A549 (cell line): ENCODE measurements at regions not wholly inside any gene's neighbourhood (a gene's known extent, or its start where the extent isn't known, plus 50 kb on each side); places are given as distances from the start of the nearest gene placed in this dataset.

ENCODE experiments used
- ATAC-seq, 2 experiments: fragments of 200-7000 bp in 1 of 2; fragments of >200 bp in 1 of 2; cut with Nextera tagmentation in 1 of 2; cut with Tn5 transposase in 1 of 2; 3 replicates each; pipeline versions ENCODE4 v1.8.0 to v1.9.1; 2018 to 2020; ENCODE audit warnings: mild to moderate bottlenecking in 1 of 2, moderate library complexity in 1 of 2
- CTCF ChIA-PET: fragments of 300-600 bp; sonication (Branson Sonifier 250); formaldehyde crosslinking; extraction: SDS; loops from one replicate; lab custom pipeline; 2021; ENCODE audit warnings: antibody characterized with exemption, inconsistent platforms; lab: Yijun Ruan, JAX
- POLR2A ChIA-PET: fragments of 350-600 bp; formaldehyde crosslinking; extraction: SDS; loops from one replicate; lab custom pipeline; 2021; ENCODE audit warnings: antibody characterized with exemption, inconsistent platforms; lab: Yijun Ruan, JAX
- DNase-seq, 2 experiments: peaks; one replicate each; pipeline versions ENCODE4 v3.0.0 to v3.0.0-alpha.2; 2011 to 2016; ENCODE audit warnings: low read depth in 1 of 2, low spot score in 1 of 2
- FAIRE-seq: peaks from 2 replicates; lab custom pipeline; 2011; peaks lifted over from hg19 to GRCh38; lab: Jason Lieb, UNC
- H3K27ac ChIP-seq, 2 experiments: fragments of >200 bp; sonication (Bioruptor Twin); formaldehyde crosslinking; 3 replicates each; pipeline ENCODE4 v1.5.1; 2016 to 2017
- H3K4me1 ChIP-seq: fragments of >200 bp; sonication (Bioruptor Twin); formaldehyde crosslinking; 3 replicates; pipeline ENCODE4 v1.6.1; 2016
- H3K4me2 ChIP-seq: fragments of >200 bp; sonication (Bioruptor Twin); formaldehyde crosslinking; 3 replicates; pipeline ENCODE4 v1.6.1; 2016
- H3K4me3 ChIP-seq: fragments of >200 bp; sonication (Bioruptor Twin); formaldehyde crosslinking; 3 replicates; pipeline ENCODE4 v1.5.1; 2016
- H3K9me3 ChIP-seq: fragments of >200 bp; sonication (Bioruptor Twin); formaldehyde crosslinking; 3 replicates; pipeline ENCODE4 v1.6.1; 2016
- BCL3 ChIP-seq: fragments of >200 bp; sonication (Bioruptor Twin); formaldehyde crosslinking; IDR thresholded peaks from 3 replicates; pipeline ENCODE4 v1.6.1; 2016
- CEBPB ChIP-seq, 2 experiments: fragments of >200 bp in 1 of 2; sonication (Bioruptor Twin) in 1 of 2; formaldehyde crosslinking in 1 of 2; IDR thresholded peaks; 2 replicates each; pipeline ENCODE4 v1.6.1; 2012 to 2016
- CHD4 ChIP-seq: fragments of 200-600 bp; sonication (generic); IDR thresholded peaks from 2 replicates; pipeline ENCODE4 v1.6.1; 2016; ENCODE audit warnings: antibody characterized with exemption, mild to moderate bottlenecking, borderline replicate concordance
- E2F6 ChIP-seq: IDR thresholded peaks from 2 replicates; pipeline ENCODE4 v1.6.1; 2012; ENCODE audit warnings: low read depth, borderline replicate concordance
- EHMT2 ChIP-seq: fragments of 200-600 bp; sonication (generic); IDR thresholded peaks from 2 replicates; pipeline ENCODE4 v1.6.1; 2016; ENCODE audit warnings: antibody characterized with exemption, low read depth, mild to moderate bottlenecking, moderate library complexity
- GATA3 ChIP-seq: IDR thresholded peaks from 2 replicates; pipeline ENCODE4 v1.6.1; 2012; ENCODE audit warnings: borderline replicate concordance
- HMGXB4 ChIP-seq: fragments of 250-450 bp; sonication (Bioruptor Pico); IDR thresholded peaks from 2 replicates; pipeline ENCODE4 v1.5.0; 2021; ENCODE audit warnings: mild to moderate bottlenecking, moderate library complexity, borderline replicate concordance
- KDM1A ChIP-seq: fragments of 200-600 bp; sonication (generic); IDR thresholded peaks from 2 replicates; pipeline ENCODE4 v1.6.1; 2016; ENCODE audit warnings: low read depth, mild to moderate bottlenecking
- MAFK ChIP-seq: fragments of 450-650 bp; IDR thresholded peaks from 2 replicates; pipeline ENCODE4 v1.6.1; 2014; ENCODE audit not compliant: partially characterized antibody
- MYC ChIP-seq: IDR thresholded peaks from 2 replicates; pipeline ENCODE4 v1.6.1; 2012; ENCODE audit warnings: mild to moderate bottlenecking, inconsistent platforms, low read length, improper control_type of control experiment, borderline replicate concordance
- NPAS2 ChIP-seq: fragments of 250-450 bp; sonication (Bioruptor Pico); IDR thresholded peaks from 2 replicates; pipeline ENCODE4 v1.8.0; 2022; ENCODE audit warnings: mild to moderate bottlenecking, moderate library complexity, borderline replicate concordance
- RAD21 ChIP-seq, 2 experiments: fragments of >200 bp in 1 of 2; sonication (Bioruptor Twin) in 1 of 2; formaldehyde crosslinking in 1 of 2; IDR thresholded peaks in 1 of 2; conservative IDR thresholded peaks in 1 of 2; 2 replicates in 1 of 2; 3 replicates in 1 of 2; pipeline ENCODE4 v1.6.1; 2012 to 2018; ENCODE audit warnings: inconsistent platforms in 1 of 2
- RARB ChIP-seq: fragments of 250-450 bp; sonication (Bioruptor Pico); IDR thresholded peaks from 2 replicates; pipeline ENCODE4 v1.8.0; 2021; ENCODE audit warnings: mild to moderate bottlenecking, moderate library complexity
- REST ChIP-seq: fragments of 200-600 bp; sonication (generic); IDR thresholded peaks from 2 replicates; pipeline ENCODE4 v1.6.1; 2016; ENCODE audit warnings: antibody characterized with exemption, mild to moderate bottlenecking, moderate library complexity
- SREBF2 ChIP-seq: fragments of 450-650 bp; IDR thresholded peaks from 2 replicates; pipeline ENCODE4 v1.6.1; 2014; ENCODE audit warnings: mild to moderate bottlenecking, moderate library complexity
- TFCP2L1 ChIP-seq: fragments of 250-450 bp; sonication (Bioruptor Pico); IDR thresholded peaks from 2 replicates; pipeline ENCODE4 v1.5.0; 2021; ENCODE audit warnings: mild to moderate bottlenecking
- TP53 ChIP-seq: fragments of 250-450 bp; sonication (Bioruptor Pico); IDR thresholded peaks from 2 replicates; pipeline ENCODE4 v1.5.0; 2021; ENCODE audit warnings: mild to moderate bottlenecking, moderate library complexity
- ZC3H11A ChIP-seq: fragments of 450-650 bp; IDR thresholded peaks from 2 replicates; pipeline ENCODE4 v1.6.1; 2014; ENCODE audit warnings: antibody characterized with exemption, mild to moderate bottlenecking
- ZFP36 ChIP-seq: fragments of 450-650 bp; IDR thresholded peaks from 2 replicates; pipeline ENCODE4 v1.6.1; 2014; ENCODE audit warnings: borderline replicate concordance; ENCODE audit not compliant: partially characterized antibody
- ZNF302 ChIP-seq: fragments of 250-450 bp; sonication (Bioruptor Pico); IDR thresholded peaks from 2 replicates; pipeline ENCODE4 v1.9.0; 2021; ENCODE audit warnings: inconsistent platforms, mild to moderate bottlenecking, moderate library complexity
- ZSCAN20 ChIP-seq: fragments of 250-450 bp; sonication (Bioruptor Pico); IDR thresholded peaks from 2 replicates; pipeline ENCODE4 v1.8.0; 2022; ENCODE audit warnings: mild to moderate bottlenecking, moderate library complexity
- WGBS: methylation state at CpG from one replicate; pipeline ENCODE4 v1.1.6; 2017; ENCODE audit errors: missing lambda C conversion rate; 5-methylcytosine and 5-hydroxymethylcytosine counted together

DNA sequence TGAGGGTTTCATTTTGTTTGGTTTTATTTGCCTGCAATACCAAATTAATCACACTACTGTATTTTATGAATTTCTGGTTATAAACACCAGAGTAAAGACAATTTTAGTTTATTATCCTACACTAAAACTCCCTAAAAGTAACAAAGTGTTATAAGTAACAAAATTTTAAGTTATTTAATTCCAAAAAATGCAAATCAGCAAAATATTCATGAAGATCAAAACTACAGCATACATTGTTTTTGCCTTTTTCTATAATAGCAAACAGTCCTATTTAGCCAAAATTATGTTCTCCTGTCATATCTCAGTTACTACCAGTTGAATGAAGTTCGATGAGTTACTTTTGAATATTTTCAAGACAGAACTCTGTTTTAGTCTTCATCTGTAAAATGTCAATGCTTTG lies 132.7 kb upstream of the CYLC2 start:
- peak; percentile 78 for TF ChIP-seq MAFK
- no peak for TF ChIP-seq KDM1A
- TF ChIP-seq, all 56 proteins: peak for 1
- Histone ChIP-seq H3K27ac (no peak overlapping the region), H3K4me2 (no peak overlapping the region), H3K4me3 (no peak overlapping the region), H3K4me1 (no peaks in the 10 kb centered on the region), H3K9me3 (no peaks in the 10 kb centered on the region)
- WGBS, result 3% methylated on average over 1 of the region's 1 CpG
- POLR2A ChIA-PET, result no interaction called here
- DNase-seq (no peak), ATAC-seq (no peak), FAIRE-seq (no peak)
- CTCF ChIA-PET, result no interaction called here

DNA sequence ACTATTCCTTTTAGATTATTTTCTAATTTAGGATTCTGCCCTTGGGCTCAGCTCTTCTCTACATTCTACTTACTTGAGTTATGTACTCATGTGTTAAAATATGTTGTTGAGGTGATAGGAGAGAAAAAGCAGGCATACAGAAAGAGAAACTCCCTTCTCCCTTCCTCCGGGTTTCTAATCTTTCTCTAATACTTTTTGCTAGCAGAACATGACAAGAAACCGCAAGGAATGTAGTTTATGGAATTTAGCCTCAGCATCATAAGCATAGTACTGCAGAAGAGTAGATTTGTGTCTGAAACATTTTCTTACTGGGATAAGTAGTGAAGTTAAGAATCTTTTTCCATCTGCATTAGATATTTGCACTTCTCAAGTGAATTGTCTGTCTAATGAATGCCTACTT lies 139.5 kb upstream of the CYLC2 start:
- Histone ChIP-seq H3K9me3 (no peaks in the 10 kb centered on the region), H3K4me2 (no peak overlapping the region), H3K4me3 (no peak overlapping the region), H3K4me1 (no peaks in the 10 kb centered on the region), H3K27ac (no peak overlapping the region)
- no peak for FAIRE-seq
- no peak for DNase-seq
- no peak for TF ChIP-seq SREBF2
- no peak for TF ChIP-seq ZFP36
- TF ChIP-seq GATA3, result no peak
- no peak for TF ChIP-seq BCL3
- TF ChIP-seq CEBPB (IDR thresholded peaks at IDR 0.05), result no peak
- no peak for TF ChIP-seq TFCP2L1 (CRISPR knock-in tag)
- TF ChIP-seq RAD21 (conservative IDR thresholded peaks at IDR 0.05 in 1 of 2, IDR thresholded peaks at IDR 0.05 in 1 of 2), result no peak
- TF ChIP-seq ZNF302 (CRISPR knock-in tag), result no peak
- no peak for TF ChIP-seq RARB (CRISPR knock-in tag)
- no peak for TF ChIP-seq ZSCAN20 (CRISPR knock-in tag)
- TF ChIP-seq REST, result no peak
- no peak for TF ChIP-seq EHMT2
- no peak for TF ChIP-seq MAFK
- no peak for TF ChIP-seq E2F6
- no peak for TF ChIP-seq NPAS2 (CRISPR knock-in tag)
- TF ChIP-seq ZC3H11A, result no peak
- TF ChIP-seq HMGXB4 (CRISPR knock-in tag), result no peak
- no peak for TF ChIP-seq MYC
- TF ChIP-seq CHD4, result no peak
- TF ChIP-seq TP53 (CRISPR knock-in tag), result no peak
- ChIA-PET POLR2A (no interaction called here), CTCF (no interaction called here)
- no peak for ATAC-seq
- WGBS, result 16% methylated on average over 2 of the region's 2 CpGs
